Femur (tissue), 1 donor: ENCODE measurements at regions not wholly inside any gene's neighbourhood (a gene's known extent, or its start where the extent isn't known, plus 50 kb on each side); places are given as distances from the start of the nearest gene placed in this dataset.
"Not testable (repeated sequence)": the region's sequence is repeated elsewhere in the genome, so short reads cannot be mapped to it uniquely, and the experiment has no call there.

Experiments
- DNase-seq: peaks from one replicate; pipeline ENCODE4 v3.0.0-alpha.2; 2017

DNA sequence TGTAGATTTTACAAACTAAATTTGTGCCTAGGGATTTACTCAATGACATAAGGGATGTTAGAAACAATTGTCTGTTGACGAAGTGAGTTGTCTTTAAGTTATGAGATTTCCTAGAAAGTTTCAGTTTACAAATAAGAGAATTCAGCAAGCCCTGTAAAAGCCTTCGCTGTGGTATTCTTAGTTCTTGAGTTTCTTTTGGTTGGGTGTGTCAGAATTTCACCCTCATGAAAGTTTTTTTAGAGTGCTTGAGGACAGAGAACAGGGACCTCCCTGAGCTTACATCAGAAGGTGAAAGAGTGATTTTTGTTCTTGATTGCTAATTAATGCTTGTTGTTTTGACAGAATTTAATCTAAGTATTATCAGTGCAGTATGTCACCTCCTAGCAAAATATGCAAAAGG, 2628.2 kb downstream of the ARAP2 start:
- no peak for DNase-seq

DNA sequence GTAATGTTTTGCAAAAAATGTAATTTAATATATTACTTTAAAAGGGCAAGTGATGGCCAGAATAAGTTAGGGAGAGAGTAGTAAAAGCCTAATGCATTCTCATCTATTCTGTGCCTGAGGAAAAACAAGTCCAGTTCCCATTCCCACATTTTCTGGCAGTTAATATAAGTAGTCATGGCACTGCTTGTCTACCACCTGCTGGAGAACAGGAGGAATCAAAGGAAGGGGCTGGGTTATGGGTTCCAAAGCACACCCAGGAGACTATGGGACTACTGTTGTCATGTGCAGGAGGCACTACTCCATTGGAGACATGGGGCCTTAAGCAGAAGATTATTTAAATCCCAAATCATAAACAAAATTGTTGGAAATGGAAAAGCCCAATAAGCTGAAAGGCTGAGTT, 2618.6 kb downstream of the ARAP2 start:
- no peak for DNase-seq

DNA sequence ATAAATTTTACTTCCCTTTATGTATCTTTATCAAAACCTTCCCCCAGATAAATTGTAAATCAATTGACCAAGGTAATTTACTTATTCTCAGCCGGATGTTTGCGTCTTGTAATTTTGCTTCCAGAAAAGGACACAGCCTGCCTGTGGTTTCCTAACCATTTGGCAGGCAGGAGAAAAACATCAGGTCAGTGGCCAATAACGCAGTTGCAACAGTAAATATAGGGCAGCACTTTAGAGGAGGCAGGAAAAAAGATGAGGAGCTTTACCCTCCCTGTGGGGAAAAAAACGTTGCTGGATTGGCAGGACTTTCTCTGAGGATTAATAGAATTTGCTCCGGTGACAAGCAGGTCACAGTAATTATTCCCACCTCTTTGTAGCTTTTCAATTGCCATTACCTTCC, 2618.1 kb downstream of the ARAP2 start:
- peak; percentile 24 for DNase-seq

- peak; percentile 56 for DNase-seq
Measured at GRCh38 chr4:33628296-33628695, 2616.0 kb downstream of the ARAP2 start.

DNA sequence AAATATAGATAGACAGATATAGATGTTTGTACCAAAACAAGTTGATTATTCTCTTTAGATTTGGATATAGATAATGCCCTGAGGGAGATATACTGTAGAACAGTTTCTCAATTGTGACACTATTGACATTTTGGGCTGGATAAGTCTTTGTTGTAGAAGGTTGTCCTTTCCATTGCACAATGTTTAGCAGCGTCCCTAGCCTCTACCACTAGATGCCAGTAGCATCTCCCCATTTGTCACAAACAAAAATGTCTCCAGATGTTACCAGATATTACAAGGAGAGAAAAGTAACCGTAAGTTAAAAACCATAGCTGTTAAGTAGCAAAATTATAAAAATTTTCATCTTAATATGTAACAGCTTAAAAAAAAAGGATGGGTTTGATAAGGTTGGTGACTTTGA, 2595.3 kb downstream of the ARAP2 start:
- DNase-seq, result no peak

DNA sequence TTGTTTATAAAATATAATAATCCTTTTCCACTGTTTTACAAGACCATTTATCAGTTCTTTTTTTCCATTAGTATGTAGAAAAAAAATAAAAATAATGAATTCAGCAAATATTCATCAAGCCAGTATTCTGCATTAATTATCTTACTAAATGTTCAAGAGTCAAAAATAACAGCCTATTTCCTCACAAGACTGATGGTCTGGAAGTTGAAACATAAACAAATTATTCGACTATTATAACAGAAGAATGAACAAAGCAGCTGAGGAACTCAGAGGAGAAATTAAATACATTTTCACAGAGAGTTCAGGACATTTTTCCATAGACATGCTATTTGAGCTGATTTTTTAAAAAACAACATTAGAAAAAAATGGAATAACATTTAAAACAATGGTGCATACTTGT, 2594.8 kb downstream of the ARAP2 start:
- DNase-seq, result no peak

- no peak for DNase-seq
Measured at GRCh38 chr4:33650036-33650435, 2594.3 kb downstream of the ARAP2 start.

GRCh38 chr4:33658971-33659370, 2585.3 kb downstream of the ARAP2 start:
- no peak for DNase-seq

DNA sequence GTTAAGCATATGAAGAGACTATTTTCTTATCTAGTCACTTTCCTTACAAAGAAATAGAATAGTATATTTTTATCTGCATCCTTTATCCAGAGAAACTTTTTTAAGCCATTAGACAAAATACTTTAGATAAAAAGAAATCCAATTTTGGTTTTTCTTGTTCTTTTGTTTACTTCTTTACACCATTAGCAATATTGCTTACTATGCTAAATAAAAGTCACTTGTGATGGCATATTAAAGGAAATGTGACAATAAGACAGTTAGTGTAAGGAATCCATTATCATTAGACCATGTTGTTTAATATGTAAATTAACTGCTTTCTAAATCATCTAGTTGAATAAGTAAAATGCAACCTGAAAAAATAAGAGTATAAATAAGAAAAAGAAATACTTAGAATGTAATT, 2582.7 kb downstream of the ARAP2 start:
- no peak for DNase-seq

DNA sequence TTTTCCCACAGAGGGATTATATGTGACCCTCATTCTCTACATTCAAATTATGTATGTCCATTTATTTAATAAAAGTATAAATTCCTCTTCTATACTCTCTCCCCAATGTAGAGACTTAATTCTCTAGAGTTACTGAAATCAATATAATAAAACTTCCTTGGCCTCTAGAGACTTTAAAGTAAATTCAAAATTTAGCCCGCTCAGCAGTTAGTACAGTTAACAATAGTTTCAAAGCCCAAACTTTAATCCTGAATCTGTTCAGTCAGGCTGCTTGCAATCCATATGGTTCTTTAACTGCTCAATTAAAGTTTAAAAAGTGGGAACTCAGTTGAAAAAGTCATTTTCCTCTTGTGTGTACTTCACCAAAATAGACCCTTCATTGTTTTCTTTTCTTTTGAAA, 2558.4 kb downstream of the ARAP2 start:
- DNase-seq, result no peak

- DNase-seq, result no peak
Measured at GRCh38 chr4:33696041-33696440, 2548.3 kb downstream of the ARAP2 start.

DNA sequence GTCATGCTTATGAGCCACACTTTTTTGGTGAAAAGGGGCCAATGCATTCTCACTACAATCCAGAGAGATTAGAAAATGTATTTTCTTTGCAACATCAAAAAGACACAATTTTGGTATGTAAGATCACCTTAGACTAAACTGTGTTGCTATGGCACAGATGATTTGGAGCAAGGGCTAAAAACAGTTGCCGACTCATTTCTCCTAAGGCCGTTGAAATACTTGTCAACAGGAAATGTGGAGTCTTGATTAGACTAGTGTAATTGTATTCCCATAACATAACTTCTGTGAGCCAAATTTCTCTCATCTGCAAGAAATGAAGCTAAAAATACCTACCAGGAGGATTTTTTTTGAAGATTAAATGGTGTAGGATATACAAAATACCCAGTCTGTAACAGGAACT, 2547.7 kb downstream of the ARAP2 start:
- no peak for DNase-seq

GRCh38 chr4:33709247-33709646, 2535.1 kb downstream of the ARAP2 start:
- DNase-seq, result no peak

- DNase-seq, result no peak
Measured at GRCh38 chr4:33711826-33712225, 2532.5 kb downstream of the ARAP2 start.

DNA sequence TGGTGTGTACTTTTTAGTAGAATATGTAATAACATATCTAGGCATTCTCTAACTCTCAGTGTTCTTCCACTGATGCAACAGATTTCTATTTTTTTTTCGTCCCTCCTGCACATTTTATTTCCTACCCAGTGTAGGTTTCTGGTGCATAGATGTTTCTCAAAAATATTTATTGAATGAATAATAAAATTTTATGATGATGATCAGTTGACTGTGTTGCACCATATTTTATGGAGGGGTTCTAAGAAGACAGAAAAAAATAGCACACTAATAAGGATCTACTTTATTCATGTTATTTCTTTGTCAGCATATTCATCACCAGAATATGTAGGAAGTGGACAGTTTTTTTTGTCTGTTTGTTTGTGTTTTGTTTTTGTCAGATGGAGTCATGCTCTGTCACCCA, 2529.3 kb downstream of the ARAP2 start:
- no peak for DNase-seq

DNA sequence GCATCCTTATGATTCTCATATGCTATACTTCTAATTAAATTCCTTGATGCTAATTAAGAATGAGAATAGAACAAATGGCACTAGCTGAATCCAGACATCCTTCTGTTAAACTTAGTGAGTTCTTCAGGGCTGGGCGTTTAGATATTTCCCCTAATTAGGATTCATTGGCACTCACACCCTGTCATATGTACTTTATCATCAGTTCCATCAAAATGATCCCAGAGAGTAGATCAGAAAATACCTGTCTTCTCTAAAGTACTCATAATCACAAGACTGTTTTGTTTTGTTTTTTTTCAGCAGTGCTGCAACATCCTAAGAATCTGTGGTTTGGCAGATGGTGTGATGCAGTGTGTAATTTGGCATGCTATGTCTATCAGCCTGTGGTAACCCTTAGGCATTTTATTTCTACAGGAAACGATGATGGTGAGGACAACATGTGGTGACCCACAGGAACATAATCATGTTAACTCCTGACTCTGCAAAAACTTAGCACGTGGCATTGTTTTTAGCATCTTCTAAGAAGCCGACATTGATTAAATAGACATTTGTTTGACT, 2528.4 kb downstream of the ARAP2 start:
- DNase-seq, result peak; percentile 19

- no peak for DNase-seq
Measured at GRCh38 chr4:33722254-33722653, 2522.1 kb downstream of the ARAP2 start.

GRCh38 chr4:33722800-33723516, 2521.4 kb downstream of the ARAP2 start:
- DNase-seq, result no peak

DNA sequence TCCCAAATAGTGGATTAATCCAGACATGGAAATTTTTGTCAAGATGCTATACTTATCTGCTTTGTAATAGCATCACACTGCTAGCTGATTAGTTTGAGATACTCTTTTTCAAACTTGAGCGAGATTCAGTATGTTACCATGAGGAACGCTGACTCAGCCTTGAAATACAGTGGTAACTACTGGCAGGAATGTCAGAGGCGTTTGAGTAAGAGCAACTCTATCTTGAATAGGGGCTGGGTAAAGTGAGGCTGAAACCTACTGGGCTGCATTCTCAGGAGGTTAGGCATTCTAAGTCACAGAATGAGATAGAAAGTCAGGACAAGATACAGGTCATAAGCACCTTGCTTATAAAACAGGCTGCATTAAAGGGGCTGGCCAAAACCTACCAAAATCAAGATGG, 2519.6 kb downstream of the ARAP2 start:
- no peak for DNase-seq

DNA sequence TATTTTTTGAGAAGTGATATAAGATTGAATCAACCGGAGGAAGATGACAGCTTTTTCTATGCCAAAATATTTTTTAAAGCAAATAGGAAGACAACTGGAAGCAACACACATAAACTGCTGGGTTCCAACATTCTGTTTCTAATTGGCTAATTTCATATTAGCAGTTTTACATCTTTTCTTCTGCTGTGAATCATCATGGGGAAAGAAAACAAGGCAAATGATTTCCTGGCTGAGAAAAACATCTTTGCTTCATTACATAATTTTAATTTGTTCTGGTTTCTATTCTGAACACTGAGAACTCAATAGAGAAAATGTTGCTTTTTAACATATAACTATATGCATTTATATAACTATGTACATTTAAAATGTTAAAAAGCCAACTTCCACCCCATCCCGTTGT, 2518.5 kb downstream of the ARAP2 start:
- no peak for DNase-seq

- no peak for DNase-seq
Measured at GRCh38 chr4:33737726-33738125, 2506.6 kb downstream of the ARAP2 start.

DNA sequence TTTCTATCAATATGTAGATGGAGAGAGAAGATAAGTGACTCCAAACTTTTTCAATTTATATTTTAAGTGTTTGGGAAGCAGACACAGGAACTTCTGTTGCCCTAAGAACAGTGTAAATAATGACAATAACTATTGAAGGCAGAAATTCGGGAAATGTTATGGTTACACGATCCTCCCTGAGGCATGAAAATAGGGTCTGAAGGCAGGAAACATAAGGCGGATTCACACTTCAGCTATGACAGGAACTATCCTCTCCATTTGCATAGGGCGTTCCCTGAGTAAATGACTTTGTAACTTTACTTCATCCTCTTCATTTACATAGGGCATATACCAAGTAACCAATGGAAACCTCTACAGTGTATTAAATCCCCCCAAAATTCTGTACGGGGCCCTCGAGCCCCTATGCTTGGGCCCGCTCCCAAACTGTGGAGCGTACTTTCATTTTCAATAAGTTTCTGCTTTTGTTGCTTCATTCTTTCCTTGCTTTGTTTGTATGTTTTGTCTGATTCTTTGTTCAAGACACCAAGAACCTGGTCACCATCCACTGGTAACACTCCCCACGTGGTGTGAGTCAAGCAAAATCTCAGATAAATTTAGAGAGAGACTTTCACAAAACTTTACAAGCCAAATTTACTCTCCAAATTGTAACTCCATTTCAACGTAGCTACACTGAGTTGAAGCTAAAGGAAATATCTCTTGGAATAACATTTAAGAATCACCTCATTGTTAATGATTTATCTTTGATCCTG, 2504.3 kb downstream of the ARAP2 start:
- no peak for DNase-seq

DNA sequence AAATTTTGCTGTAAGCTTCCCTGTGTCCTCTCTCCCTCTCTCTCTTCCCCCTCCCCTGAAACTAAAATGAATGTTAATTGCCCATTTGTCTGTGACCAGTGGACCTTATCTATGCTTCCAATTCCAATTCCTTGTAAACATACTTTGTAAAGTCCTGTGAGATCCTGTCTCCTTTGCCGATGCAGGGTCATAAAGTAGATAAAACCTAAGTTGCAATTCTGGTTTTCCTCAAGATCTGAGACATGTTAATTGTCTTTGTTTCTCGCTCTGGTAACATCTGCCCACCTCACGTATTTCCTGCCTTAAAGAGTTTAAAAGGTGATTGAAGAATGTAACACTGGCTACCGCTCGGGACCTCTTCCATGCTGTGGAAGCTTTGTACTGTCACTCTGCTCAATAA, 2503.4 kb downstream of the ARAP2 start:
- DNase-seq, result not testable (repeated sequence)

GRCh38 chr4:33746979-33747378, 2497.3 kb downstream of the ARAP2 start:
- DNase-seq, result no peak
